ENCODE measurements at regions not wholly inside any gene's neighbourhood (a gene's known extent, or its start where the extent isn't known, plus 50 kb on each side); places are given as distances from the start of the nearest gene placed in this dataset.

DNA sequence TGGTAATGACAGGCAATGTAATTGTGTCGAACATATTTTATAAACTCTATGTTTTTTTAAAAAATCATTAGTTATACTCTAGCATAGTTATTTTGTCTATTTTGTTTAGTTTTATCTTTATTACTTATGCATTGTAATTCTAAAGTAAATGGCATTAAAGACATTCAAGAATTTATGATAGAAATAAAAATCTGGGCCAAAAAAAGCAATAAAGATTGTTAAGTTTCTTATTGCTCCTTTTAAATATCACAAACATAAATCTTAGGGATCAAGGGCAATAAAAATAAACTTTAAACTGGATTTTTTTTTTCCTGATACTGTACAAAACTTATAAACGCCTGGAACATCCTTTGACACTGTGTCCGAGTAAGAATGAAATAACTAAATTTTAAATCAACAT lies 931.5 kb upstream of the EYS start:
- no peak for DNase-seq (ENCODE audit: low read depth)
- no peak overlapping the region for H3K4me3 ChIP-seq (ENCODE audit: low read depth, low read length)
- TF ChIP-seq CTCF (IDR thresholded peaks at IDR 0.05; ENCODE audit: control insufficient read depth, extremely low read depth, insufficient read depth): no peak

- H3K4me3 ChIP-seq (ENCODE audit: low read depth, low read length): no peak overlapping the region
- no peak for DNase-seq (ENCODE audit: low read depth)
- TF ChIP-seq CTCF (IDR thresholded peaks at IDR 0.05; ENCODE audit: control insufficient read depth, extremely low read depth, insufficient read depth): no peak
Measured at GRCh38 chr6:66638099-66638498, 931.1 kb upstream of the EYS start.

DNA sequence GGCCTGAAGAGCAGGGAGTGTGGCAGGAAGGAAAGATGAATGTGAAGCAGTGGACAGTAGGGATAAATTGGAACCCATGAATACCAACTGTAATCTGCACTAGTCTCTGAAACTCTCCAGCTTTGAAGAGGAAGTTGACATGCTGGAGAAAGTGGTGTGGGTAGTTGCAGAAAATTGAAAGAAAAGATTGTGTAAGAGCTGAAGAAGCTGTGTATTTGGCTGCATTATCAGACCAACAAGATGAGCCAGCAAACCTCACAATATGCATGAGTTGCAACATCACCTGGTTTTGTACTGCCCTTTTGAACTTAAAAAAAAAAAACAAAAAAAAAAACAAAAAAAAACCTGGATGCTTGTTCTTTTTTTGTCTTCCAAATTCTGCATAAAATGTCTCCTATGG lies 921.9 kb upstream of the EYS start:
- no peak for TF ChIP-seq CTCF (IDR thresholded peaks at IDR 0.05; ENCODE audit: control insufficient read depth, extremely low read depth, insufficient read depth)
- DNase-seq (ENCODE audit: low read depth): no peak
- H3K4me3 ChIP-seq (ENCODE audit: low read depth, low read length): no peak overlapping the region

DNA sequence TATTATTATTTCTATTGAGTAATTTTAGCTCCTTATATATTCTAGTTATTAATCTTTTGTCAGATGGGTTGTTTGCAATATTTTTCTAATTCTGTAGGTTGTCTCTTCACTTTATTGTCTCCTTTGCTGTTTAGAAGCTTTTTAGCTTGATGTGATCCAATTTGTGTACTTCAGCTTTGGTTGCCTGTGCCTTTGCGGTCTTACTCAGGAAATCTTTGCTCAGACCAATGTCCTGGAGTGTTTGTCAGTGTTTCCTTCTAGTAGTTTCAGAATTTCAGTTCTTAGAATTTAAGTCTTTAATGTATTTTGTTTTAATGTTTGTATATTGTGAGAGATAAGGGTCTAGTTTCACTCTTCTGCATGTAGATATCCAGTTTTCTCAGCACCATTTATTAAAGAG lies 916.0 kb upstream of the EYS start:
- no peak overlapping the region for H3K4me3 ChIP-seq (ENCODE audit: low read depth, low read length)
- no peak for DNase-seq (ENCODE audit: low read depth)
- no peak for TF ChIP-seq CTCF (IDR thresholded peaks at IDR 0.05; ENCODE audit: control insufficient read depth, extremely low read depth, insufficient read depth)

DNA sequence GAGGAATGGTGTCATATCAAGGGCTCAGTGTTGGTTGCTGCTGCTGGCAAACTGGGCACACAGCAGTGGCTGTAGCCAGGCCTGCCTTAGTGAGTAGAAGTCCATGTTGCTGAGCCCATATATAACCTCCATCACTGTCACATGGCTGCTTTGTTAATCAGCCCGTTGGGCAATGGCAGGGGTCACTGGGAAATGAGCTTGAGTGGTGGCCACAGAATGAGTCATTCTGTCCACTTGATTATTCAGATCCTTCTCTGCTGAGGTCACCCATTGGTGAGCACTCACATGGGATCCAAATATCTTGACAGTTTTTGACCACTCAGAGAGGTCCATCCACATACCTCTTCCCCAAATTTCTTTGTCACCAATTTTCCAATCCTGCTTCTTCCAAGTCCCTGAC lies 898.9 kb upstream of the EYS start:
- H3K4me3 ChIP-seq (ENCODE audit: low read depth, low read length): no peak overlapping the region
- no peak for TF ChIP-seq CTCF (IDR thresholded peaks at IDR 0.05; ENCODE audit: control insufficient read depth, extremely low read depth, insufficient read depth)
- no peak for DNase-seq (ENCODE audit: low read depth)

GRCh38 chr6:66605011-66605410 lies 898.0 kb upstream of the EYS start:
- no peak for DNase-seq (ENCODE audit: low read depth)
- TF ChIP-seq CTCF (IDR thresholded peaks at IDR 0.05; ENCODE audit: control insufficient read depth, extremely low read depth, insufficient read depth): no peak
- H3K4me3 ChIP-seq (ENCODE audit: low read depth, low read length): no peak overlapping the region

- H3K4me3 ChIP-seq (ENCODE audit: low read depth, low read length): no peak overlapping the region
- TF ChIP-seq CTCF (IDR thresholded peaks at IDR 0.05; ENCODE audit: control insufficient read depth, extremely low read depth, insufficient read depth): no peak
- DNase-seq (ENCODE audit: low read depth): no peak
Measured at GRCh38 chr6:66599541-66599940, 892.5 kb upstream of the EYS start.

Measured in LNCaP clone FGC (cell line).